ENCODE measurements at regions not wholly inside any gene's neighbourhood (a gene's known extent, or its start where the extent isn't known, plus 50 kb on each side); places are given as distances from the start of the nearest gene placed in this dataset.

DNA sequence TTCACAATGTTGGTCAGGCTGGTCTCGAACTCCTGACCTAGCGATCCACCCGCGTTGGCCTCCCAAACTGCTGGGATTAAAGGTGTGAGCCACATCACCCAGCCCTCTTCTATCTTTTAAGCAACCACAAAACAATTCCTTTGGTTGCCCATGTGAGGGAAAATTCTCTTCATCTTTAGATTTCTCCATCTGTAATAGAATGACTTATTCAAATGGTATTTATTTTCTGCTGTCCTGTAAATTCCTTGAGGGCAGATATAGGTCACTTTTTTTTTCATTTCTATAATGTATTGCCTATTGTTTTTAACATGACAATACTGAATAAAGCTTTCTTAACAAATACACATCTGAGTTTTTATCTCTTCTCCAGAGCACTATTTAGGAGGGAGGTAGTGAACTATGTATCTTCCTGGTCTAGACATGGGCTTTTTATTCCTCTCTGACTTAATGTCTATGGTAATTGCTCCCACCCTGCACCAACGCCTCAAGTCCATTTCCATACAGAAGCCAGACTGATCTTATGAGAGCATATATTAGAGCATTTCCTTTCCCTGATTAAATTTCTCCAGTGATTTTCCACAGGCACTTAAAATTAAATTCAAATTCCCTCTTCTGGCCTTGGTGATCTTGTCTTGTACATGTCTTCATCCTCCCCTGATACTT, 595.6 kb downstream of the CAAP1 start:
- Histone ChIP-seq H3K9ac (ENCODE audit: low read depth in 2 of 2, low read length in 2 of 2) (no peak overlapping the region), H3K9me3 (no peaks in the 10 kb centered on the region), H3K27me3 (no peaks in the 10 kb centered on the region), H3K27ac (no peak overlapping the region), H3K36me3 (no peaks in the 10 kb centered on the region), H3K4me3 (no peak overlapping the region), H3K4me1 (no peaks in the 10 kb centered on the region)
- TF ChIP-seq, protein P1, sequence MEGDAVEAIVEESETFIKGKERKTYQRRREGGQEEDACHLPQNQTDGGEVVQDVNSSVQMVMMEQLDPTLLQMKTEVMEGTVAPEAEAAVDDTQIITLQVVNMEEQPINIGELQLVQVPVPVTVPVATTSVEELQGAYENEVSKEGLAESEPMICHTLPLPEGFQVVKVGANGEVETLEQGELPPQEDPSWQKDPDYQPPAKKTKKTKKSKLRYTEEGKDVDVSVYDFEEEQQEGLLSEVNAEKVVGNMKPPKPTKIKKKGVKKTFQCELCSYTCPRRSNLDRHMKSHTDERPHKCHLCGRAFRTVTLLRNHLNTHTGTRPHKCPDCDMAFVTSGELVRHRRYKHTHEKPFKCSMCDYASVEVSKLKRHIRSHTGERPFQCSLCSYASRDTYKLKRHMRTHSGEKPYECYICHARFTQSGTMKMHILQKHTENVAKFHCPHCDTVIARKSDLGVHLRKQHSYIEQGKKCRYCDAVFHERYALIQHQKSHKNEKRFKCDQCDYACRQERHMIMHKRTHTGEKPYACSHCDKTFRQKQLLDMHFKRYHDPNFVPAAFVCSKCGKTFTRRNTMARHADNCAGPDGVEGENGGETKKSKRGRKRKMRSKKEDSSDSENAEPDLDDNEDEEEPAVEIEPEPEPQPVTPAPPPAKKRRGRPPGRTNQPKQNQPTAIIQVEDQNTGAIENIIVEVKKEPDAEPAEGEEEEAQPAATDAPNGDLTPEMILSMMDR (IDR thresholded peaks at IDR 0.05) = no peak
- intact Hi-C loops (cut with DNase I) = no loop called here
- DNase-seq = no peak

DNA sequence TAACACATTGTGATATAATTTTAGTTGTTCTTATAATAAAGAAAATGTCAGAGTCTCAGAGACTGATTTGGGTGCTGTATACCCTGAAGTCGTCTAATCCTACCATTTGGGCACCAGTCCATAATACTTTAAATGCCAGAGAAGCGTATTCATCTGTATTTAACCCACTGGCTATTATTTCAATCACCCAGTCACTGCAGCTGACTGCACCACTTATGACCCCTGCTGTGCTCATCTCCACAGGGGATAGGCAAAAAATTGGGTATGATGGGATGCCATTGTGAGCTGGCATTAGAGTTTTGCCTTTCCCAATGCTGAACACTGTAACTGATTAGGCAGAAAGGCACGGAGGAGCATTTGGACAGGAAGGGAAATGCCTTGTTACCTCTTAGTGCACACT, 599.7 kb downstream of the CAAP1 start:
- H3K9me3 ChIP-seq = no peaks in the 10 kb centered on the region
- H3K27ac ChIP-seq = no peak overlapping the region
- DNase-seq = no peak
- TF ChIP-seq, protein P1 (IDR thresholded peaks at IDR 0.05) = no peak
- no peak overlapping the region for H3K4me3 ChIP-seq
- no peak overlapping the region for H3K9ac ChIP-seq (ENCODE audit: low read depth in 2 of 2, low read length in 2 of 2)
- no peaks in the 10 kb centered on the region for H3K4me1 ChIP-seq
- no peaks in the 10 kb centered on the region for H3K27me3 ChIP-seq
- intact Hi-C loops (cut with DNase I) = no loop called here
- no peaks in the 10 kb centered on the region for H3K36me3 ChIP-seq

DNA sequence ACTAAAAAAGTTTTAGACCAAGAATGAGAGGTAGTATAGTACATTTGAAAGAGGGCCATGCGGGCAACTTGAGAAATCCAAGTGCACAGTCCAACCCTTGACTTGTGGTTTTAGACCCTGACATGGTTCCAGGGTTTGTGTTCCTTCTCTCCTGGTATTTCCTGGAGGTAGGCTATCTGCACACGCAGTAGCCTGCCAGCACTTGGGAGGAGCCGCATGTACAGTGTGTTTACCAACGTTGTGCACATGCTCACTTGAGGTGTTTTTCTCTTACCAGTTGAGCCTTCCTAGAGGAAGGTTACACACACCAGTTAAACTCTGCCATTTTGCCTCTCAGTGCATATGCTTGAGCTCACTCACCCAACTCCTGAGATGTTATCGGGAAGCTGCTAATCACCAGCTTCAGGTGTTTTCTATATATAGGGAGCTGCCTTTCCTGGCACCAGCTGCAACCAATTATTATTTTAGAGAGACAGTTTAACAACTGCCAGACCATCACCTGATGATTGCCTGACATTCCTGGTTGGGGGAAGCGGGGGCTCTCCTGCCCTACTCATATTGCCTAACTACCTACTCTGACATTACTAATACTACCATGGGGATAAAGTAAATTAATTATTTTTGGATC, 593.4 kb upstream of the TUSC1 start:
- Histone ChIP-seq H3K27ac (no peak overlapping the region), H3K27me3 (no peaks in the 10 kb centered on the region), H3K4me3 (no peak overlapping the region), H3K9ac (ENCODE audit: low read depth in 2 of 2, low read length in 2 of 2) (no peak overlapping the region), H3K36me3 (no peaks in the 10 kb centered on the region), H3K4me1 (no peaks in the 10 kb centered on the region), H3K9me3 (no peaks in the 10 kb centered on the region)
- intact Hi-C loops (cut with DNase I) = no loop called here
- TF ChIP-seq, protein P1 (IDR thresholded peaks at IDR 0.05) = no peak
- DNase-seq = no peak

DNA sequence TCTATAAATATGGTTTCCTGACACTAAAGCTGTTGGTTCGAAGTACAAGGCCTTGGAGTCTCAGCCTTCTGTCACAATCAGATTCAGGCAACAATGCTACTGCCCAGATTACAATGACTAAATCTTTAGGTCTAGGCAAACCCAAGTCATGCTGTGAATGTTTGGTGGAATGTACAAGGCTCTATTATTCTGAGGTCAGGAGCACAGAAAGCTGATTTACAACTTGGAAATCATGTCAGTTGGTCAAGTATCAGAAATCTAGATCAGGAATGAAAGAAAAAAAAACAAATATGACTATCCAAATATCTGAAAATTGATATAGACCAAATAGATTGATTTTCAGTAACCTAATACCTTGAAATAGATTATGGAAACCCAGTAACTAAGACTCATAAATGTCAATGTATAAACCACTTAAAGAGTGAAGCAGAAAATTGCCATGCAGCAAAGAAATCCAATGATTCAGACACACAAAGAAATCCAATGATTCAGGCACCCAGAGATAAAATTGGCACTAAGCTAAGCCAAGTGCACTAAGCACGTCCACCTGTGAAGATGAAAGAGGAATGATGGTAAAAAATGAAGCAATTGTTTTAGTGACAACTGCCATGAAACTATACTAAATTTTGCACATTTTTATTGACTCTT, 588.0 kb upstream of the TUSC1 start:
- TF ChIP-seq, protein P1 (IDR thresholded peaks at IDR 0.05) = no peak
- no peaks in the 10 kb centered on the region for H3K27me3 ChIP-seq
- intact Hi-C loops (cut with DNase I) = no loop called here

DNA sequence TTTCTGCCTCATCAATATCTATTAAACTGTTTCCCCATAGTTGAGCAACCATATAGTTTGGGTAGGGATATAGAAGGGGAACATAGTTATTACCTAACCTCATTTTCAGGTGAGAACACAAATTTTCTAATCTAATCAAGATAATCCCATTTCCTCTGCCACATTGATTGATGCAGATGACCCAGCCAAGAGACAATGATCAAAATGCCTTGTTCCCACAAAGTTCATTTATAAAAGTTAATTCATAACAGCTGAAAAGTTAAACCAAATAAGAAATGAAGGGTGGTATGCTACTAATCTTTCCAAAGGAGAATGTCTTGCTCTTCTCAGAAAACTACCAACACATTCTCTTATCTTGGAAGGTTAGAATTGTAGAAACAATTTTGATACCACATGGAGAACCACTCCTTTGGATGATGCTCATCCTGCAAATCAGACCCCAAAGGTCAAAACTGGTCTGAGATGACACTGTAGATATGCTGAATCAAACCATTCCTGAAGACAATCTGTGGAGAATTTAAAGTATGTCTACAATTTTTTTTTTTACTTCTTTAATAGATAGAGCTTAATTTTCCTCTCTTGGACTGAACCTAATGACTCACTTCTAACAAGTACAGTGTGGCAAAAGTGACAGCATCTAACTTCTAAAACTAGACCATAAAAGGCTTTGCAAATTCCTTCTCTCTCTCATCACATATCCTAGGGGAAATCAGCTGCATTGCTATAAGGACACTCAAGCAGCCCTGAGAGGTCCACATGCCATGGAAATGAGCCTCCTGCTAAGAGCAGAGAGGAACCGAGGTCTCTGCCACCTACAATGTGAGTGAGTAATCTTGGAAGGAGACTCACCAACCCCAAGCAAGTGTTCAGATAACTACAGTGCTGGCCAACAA, 586.7 kb upstream of the TUSC1 start:
- Histone ChIP-seq H3K9me3 (no peaks in the 10 kb centered on the region), H3K36me3 (no peaks in the 10 kb centered on the region), H3K4me3 (no peak overlapping the region), H3K27me3 (no peaks in the 10 kb centered on the region), H3K9ac (ENCODE audit: low read depth in 2 of 2, low read length in 2 of 2) (no peak overlapping the region), H3K27ac (no peak overlapping the region), H3K4me1 (no peaks in the 10 kb centered on the region)
- TF ChIP-seq, protein P1 (IDR thresholded peaks at IDR 0.05) = no peak
- DNase-seq = no peak
- intact Hi-C loops (cut with DNase I) = no loop called here

More for the DNA sequence above, 588.0 kb upstream of the TUSC1 start:
- Histone ChIP-seq H3K27ac (no peak overlapping the region), H3K9ac (ENCODE audit: low read depth in 2 of 2, low read length in 2 of 2) (no peak overlapping the region), H3K36me3 (no peaks in the 10 kb centered on the region), H3K4me1 (no peaks in the 10 kb centered on the region), H3K4me3 (no peak overlapping the region), H3K9me3 (no peaks in the 10 kb centered on the region)
- DNase-seq = no peak
